Neural cell (in vitro differentiated cells): ENCODE measurements at regions not wholly inside any gene's neighbourhood (a gene's known extent, or its start where the extent isn't known, plus 50 kb on each side); places are given as distances from the start of the nearest gene placed in this dataset.

Experiments used
- H2AFZ ChIP-seq: fragments of 200-600, 300-800 bp; sonication (generic), shearing (Covaris generic); 2 replicates; pipeline ENCODE4 v1.6.0; 2014; ENCODE audit warnings: low read depth, mild to moderate bottlenecking, antibody characterized with exemption, low read length, moderate library complexity
- H3F3A ChIP-seq: fragments of 200-600 bp; shearing (Covaris generic); 2 replicates; pipeline ENCODE4 v1.6.1; 2016; ENCODE audit warnings: mild to moderate bottlenecking, moderate library complexity, mixed read lengths, antibody characterized with exemption, low read length; ENCODE audit not compliant: insufficient read depth, poor library complexity, severe bottlenecking
- H3K27ac ChIP-seq: fragments of 200-600, 300-800 bp; sonication (generic), shearing (Covaris generic); 2 replicates; pipeline ENCODE4 v1.5.1; 2014; ENCODE audit warnings: mild to moderate bottlenecking, low read length, moderate library complexity
- H3K27me3 ChIP-seq: fragments of 300-800, 200-600 bp; sonication (generic), shearing (Covaris generic); 2 replicates; pipeline ENCODE4 v1.6.0; 2014; ENCODE audit warnings: mild to moderate bottlenecking, low read depth, low read length, moderate library complexity; ENCODE audit not compliant: insufficient read depth
- H3K36me3 ChIP-seq: fragments of 300-800, 200-600 bp; sonication (generic), shearing (Covaris generic); 2 replicates; pipeline ENCODE4 v1.5.1; 2014; ENCODE audit warnings: mild to moderate bottlenecking, antibody characterized with exemption, low read length, moderate library complexity; ENCODE audit not compliant: insufficient read depth
- H3K4me2 ChIP-seq: fragments of 300-800, 200-600 bp; sonication (generic), shearing (Covaris generic); 2 replicates; pipeline ENCODE4 v1.6.0; 2014; ENCODE audit warnings: mild to moderate bottlenecking, low read length
- H3K4me3 ChIP-seq: fragments of 300-800, 200-600 bp; sonication (generic), shearing (Covaris generic); 2 replicates; pipeline ENCODE4 v1.5.1; 2014; ENCODE audit warnings: mild to moderate bottlenecking, low read length, moderate library complexity
- H3K79me2 ChIP-seq: fragments of 200-600 bp; shearing (Covaris generic); replicated peaks from 2 replicates; pipeline ENCODE4 v1.6.0; 2014; ENCODE audit warnings: mild to moderate bottlenecking, low read length, moderate library complexity; ENCODE audit not compliant: insufficient read depth
- H3K9ac ChIP-seq: fragments of 300-800, 200-600 bp; sonication (generic), shearing (Covaris generic); 2 replicates; pipeline ENCODE4 v1.6.1; 2016; ENCODE audit warnings: mild to moderate bottlenecking, low read length, mixed read lengths
- H3K9me2 ChIP-seq: fragments of 200-600 bp; shearing (Covaris generic); 2 replicates; pipeline ENCODE4 v1.6.1; 2016; ENCODE audit warnings: mild to moderate bottlenecking, low read length, mixed read lengths; ENCODE audit not compliant: insufficient read depth
- H3K9me3 ChIP-seq: fragments of 200-600, 300-800 bp; sonication (generic), shearing (Covaris generic); 2 replicates; pipeline ENCODE4 v1.6.1; 2016; ENCODE audit warnings: mild to moderate bottlenecking, mixed run types, low read length, moderate library complexity, mixed read lengths
- H4K20me1 ChIP-seq: fragments of 200-600 bp; shearing (Covaris generic); 2 replicates; pipeline ENCODE4 v1.6.1; 2016; ENCODE audit warnings: mild to moderate bottlenecking, mixed run types; ENCODE audit not compliant: insufficient read depth
- CTCF ChIP-seq: fragments of 450-650 bp; IDR thresholded peaks from 2 replicates; pipeline ENCODE4 v1.5.1; 2014; ENCODE audit warnings: antibody characterized with exemption, mild to moderate bottlenecking, moderate library complexity; ENCODE audit not compliant: poor library complexity, severe bottlenecking
- EP300 ChIP-seq: fragments of 450-650 bp; conservative IDR thresholded peaks from 2 replicates; pipeline ENCODE4 v1.6.1; 2014; ENCODE audit warnings: antibody characterized with exemption, mild to moderate bottlenecking, moderate library complexity; ENCODE audit not compliant: poor library complexity, severe bottlenecking
- EZH2 ChIP-seq: fragments of 200-600, 300-800 bp; shearing (Covaris generic), sonication (generic); IDR thresholded peaks from 2 replicates; pipeline ENCODE4 v1.6.1; 2014; ENCODE audit warnings: antibody characterized with exemption, low read length, borderline replicate concordance, mild to moderate bottlenecking; ENCODE audit not compliant: insufficient read depth, poor library complexity, severe bottlenecking
- MXI1 ChIP-seq: fragments of 450-650 bp; conservative IDR thresholded peaks from 2 replicates; pipeline ENCODE4 v1.6.1; 2014; ENCODE audit warnings: antibody characterized with exemption, mild to moderate bottlenecking; ENCODE audit not compliant: poor library complexity, severe bottlenecking
- POLR2AphosphoS5 ChIP-seq: IDR thresholded peaks from 2 replicates; pipeline ENCODE4 v1.6.1; 2012
- RAD21 ChIP-seq: fragments of 450-650 bp; conservative IDR thresholded peaks from 2 replicates; pipeline ENCODE4 v1.6.1; 2014; ENCODE audit warnings: antibody characterized with exemption, mild to moderate bottlenecking, moderate library complexity
- SMC3 ChIP-seq: fragments of 450-650 bp; conservative IDR thresholded peaks from 2 replicates; pipeline ENCODE4 v1.6.1; 2014; ENCODE audit warnings: antibody characterized with exemption, mild to moderate bottlenecking, moderate library complexity; ENCODE audit not compliant: poor library complexity
- TAF1 ChIP-seq: IDR thresholded peaks from 2 replicates; pipeline ENCODE4 v1.6.1; 2012; ENCODE audit warnings: low read depth
- TF ChIP-seq, protein P1 (sequence below): IDR thresholded peaks from 2 replicates; pipeline ENCODE4 v1.6.1; 2012; ENCODE audit warnings: borderline replicate concordance

DNA sequence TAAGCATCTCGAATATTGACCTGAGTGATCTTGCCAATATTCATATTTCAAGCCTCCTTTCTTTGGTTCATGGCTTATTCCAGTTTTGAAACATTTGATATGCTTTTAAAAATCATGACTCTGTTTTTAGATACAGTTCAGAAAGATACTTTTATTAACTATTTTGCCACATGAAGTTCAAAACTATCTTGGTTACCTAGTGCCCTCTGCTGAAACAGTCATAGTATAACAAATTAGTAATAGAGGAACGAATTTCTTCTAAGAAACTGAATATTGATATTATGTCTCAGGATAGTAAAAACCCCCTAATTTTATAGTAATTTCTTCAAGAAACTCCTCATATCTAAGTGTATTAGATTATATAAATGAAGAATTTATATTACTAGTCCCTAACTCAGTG lies 52.6 kb upstream of the RC3H1 start:
- Histone ChIP-seq H3K79me2 (no peaks in the 10 kb centered on the region), H3K9ac (no peak overlapping the region), H2AFZ (no peak overlapping the region), H3K9me3 (no peaks in the 10 kb centered on the region), H3K9me2 (no peaks in the 10 kb centered on the region), H4K20me1 (no peaks in the 10 kb centered on the region), H3K27me3 (no peaks in the 10 kb centered on the region), H3K36me3 (no peaks in the 10 kb centered on the region), H3K4me3 (no peak overlapping the region), H3F3A (no peaks in the 10 kb centered on the region), H3K27ac (no peak overlapping the region), H3K4me2 (no peak overlapping the region)
- TF ChIP-seq TAF1 (no peak), EP300 (no peak), RAD21 (peak; percentile 57), MXI1 (no peak), CTCF (peak; percentile 43), EZH2 (no peak), SMC3 (peak; percentile 33), POLR2AphosphoS5 (no peak)
- TF ChIP-seq, protein P1, sequence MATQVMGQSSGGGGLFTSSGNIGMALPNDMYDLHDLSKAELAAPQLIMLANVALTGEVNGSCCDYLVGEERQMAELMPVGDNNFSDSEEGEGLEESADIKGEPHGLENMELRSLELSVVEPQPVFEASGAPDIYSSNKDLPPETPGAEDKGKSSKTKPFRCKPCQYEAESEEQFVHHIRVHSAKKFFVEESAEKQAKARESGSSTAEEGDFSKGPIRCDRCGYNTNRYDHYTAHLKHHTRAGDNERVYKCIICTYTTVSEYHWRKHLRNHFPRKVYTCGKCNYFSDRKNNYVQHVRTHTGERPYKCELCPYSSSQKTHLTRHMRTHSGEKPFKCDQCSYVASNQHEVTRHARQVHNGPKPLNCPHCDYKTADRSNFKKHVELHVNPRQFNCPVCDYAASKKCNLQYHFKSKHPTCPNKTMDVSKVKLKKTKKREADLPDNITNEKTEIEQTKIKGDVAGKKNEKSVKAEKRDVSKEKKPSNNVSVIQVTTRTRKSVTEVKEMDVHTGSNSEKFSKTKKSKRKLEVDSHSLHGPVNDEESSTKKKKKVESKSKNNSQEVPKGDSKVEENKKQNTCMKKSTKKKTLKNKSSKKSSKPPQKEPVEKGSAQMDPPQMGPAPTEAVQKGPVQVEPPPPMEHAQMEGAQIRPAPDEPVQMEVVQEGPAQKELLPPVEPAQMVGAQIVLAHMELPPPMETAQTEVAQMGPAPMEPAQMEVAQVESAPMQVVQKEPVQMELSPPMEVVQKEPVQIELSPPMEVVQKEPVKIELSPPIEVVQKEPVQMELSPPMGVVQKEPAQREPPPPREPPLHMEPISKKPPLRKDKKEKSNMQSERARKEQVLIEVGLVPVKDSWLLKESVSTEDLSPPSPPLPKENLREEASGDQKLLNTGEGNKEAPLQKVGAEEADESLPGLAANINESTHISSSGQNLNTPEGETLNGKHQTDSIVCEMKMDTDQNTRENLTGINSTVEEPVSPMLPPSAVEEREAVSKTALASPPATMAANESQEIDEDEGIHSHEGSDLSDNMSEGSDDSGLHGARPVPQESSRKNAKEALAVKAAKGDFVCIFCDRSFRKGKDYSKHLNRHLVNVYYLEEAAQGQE = no peak

DNA sequence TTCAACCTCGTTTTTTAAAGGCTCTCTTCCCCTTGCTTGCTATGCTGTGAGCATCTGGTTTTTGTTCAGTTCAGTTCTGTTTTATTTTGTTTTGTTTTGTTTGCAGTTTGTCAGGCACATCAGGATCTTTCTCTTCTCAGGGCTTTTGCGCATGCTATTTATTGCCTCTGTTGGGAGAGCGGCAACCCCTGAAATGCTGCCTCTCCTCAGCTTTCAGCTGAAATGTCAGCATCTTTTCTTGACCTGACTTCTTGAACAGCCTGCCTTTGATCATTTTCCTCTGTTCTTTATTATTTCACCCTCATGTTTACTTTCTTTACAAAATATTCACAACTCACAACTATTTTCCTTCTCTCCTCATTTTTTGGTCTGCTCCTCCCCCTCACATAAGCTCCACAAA lies 50.4 kb upstream of the RC3H1 start:
- no peaks in the 10 kb centered on the region for H4K20me1 ChIP-seq
- H2AFZ ChIP-seq = no peak overlapping the region
- TF ChIP-seq EP300 (no peak), RAD21 (no peak), EZH2 (no peak), TAF1 (no peak), CTCF (no peak), SMC3 (no peak), POLR2AphosphoS5 (no peak), MXI1 (no peak)
- TF ChIP-seq, protein P1 = no peak
- no peaks in the 10 kb centered on the region for H3F3A ChIP-seq
- H3K79me2 ChIP-seq = no peaks in the 10 kb centered on the region
- no peaks in the 10 kb centered on the region for H3K36me3 ChIP-seq
- no peaks in the 10 kb centered on the region for H3K9me2 ChIP-seq
- H3K27ac ChIP-seq = no peak overlapping the region
- no peaks in the 10 kb centered on the region for H3K9me3 ChIP-seq
- H3K4me3 ChIP-seq = no peak overlapping the region
- H3K4me2 ChIP-seq = no peak overlapping the region
- H3K27me3 ChIP-seq = no peaks in the 10 kb centered on the region
- H3K9ac ChIP-seq = no peak overlapping the region
